HG03066 (cell line): ENCODE measurements at regions not wholly inside any gene's neighbourhood (a gene's known extent, or its start where the extent isn't known, plus 50 kb on each side); places are given as distances from the start of the nearest gene placed in this dataset.
"Not testable (repeated sequence)": the region's sequence is repeated elsewhere in the genome, so short reads cannot be mapped to it uniquely, and the experiment has no call there.

ENCODE experiments used
- ATAC-seq: cut with Tn5 transposase; IDR thresholded peaks from one replicate; pipeline ENCODE4 v1.9.1; 2021; ENCODE audit warnings: low read depth; ENCODE audit not compliant: unreplicated experiment

DNA sequence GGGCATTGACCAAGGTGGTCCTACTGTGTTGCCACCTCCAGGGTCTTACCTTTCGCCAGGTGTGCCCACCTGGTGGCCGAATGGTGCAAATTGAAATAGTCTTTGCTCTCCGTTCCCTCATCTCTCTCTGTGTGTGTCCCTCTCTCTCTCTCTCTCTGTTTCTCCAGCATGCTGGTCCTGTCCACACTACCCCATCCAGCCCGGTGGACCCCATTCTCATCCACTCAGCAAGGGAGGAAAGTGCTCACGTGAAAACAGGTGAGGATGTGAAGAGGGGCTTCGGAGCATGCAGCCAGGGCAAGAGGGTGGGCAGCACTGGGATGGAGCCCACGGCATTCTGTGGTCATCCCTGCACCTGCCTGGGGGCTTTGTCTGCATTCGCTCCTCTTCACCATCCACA lies 150.1 kb downstream of the CRLF2 start:
- ATAC-seq: no peak

DNA sequence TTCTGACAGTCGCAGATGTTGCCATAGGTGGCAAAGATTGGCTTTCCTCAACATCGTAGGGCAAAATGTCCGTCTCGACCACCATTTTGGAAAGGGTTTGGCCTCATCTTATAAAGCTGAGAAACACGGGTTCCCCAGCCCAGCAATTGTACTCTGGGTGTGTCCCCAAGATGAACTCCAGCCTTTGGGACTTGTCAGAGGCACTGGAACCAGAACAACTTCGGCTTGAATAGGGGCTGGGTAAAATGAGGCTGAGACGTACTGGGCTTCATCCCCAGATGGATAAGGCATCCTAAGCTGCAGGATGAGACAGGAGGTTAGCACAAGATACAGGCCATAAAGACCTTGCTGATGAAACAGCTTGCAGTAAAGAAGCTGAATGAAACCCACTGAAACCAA lies 151.9 kb downstream of the CRLF2 start:
- ATAC-seq: no peak

DNA sequence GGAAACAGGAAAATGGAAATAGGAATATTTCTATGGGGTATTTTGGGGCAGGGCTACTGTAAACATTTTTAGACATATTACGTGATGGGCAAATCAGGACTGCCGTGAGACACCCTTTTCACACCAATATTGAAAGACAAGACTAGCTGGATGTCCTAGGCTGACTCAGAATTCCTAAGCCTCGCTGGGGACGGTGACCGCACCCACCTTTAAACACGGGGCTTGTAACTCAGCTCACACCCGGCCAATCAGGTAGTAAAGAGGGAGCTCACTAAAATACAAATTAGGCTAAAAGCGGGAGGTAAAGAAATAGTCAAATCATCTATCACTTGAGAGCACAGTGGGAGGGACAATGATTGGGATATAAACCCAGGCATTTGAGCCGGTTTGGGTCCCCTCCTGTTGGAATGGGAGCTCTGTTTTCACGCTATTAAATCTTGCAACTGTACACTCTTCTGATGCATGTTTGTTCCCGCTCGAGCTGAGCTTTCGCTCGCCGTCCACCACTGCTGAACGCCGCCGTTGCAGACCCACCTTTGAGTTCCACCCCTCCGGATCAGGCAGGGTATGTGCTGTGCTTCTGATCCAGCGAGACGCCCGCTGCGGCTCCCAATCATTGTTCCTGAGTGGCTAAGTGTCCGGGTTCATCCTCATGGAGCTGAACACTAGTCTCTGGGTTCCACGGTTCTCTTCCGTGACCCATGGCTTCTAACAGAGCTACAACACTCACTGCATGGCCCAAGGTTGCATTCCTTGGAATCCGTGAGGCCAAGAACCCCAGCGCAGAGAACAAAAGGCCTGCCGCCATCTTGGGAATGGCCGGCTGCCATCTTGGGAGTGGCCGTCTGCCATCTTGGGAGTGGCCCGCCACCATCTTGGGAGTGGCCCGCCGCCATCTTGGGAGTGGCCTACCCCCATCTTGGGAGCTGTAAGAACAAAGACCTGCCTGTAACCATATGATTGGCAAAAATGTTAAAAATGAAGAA lies 152.6 kb downstream of the CRLF2 start:
- ATAC-seq: no peak

DNA sequence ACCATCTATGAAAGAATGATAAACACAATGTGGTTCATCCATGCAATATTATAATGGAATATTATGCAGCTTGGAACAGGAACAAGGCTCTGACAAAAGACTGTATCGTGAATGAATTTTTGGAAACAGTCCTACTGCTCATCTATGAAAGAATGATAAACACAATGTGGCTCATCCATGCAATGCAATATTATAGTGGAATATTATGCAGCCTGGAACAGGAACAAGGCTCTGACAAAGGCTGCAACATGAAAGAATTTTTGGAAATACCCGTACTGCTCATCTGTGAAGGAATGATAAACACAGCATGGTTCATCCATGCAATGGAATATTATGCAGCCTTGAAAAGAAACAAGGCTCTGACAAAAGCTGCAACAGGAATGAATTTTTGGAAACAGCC lies 158.8 kb downstream of the CRLF2 start:
- ATAC-seq: not testable (repeated sequence)

DNA sequence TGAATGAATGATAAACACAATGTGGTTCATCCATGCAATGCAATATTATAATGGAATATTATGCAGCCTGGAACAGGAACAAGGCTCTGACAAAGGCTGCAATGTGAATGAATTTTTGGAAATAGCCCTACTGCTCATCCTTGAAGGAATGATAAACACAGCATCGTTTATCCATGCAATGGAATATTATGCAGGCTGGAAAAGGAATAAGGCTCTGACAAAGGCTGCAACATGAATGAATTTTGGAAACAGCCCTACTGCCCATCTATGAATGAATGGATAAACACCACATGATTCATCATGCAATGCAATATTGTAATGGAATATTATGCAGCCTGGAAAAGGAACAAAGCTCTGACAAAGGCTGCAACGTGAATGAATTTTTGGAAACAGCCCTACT lies 159.4 kb downstream of the CRLF2 start:
- no peak for ATAC-seq

DNA sequence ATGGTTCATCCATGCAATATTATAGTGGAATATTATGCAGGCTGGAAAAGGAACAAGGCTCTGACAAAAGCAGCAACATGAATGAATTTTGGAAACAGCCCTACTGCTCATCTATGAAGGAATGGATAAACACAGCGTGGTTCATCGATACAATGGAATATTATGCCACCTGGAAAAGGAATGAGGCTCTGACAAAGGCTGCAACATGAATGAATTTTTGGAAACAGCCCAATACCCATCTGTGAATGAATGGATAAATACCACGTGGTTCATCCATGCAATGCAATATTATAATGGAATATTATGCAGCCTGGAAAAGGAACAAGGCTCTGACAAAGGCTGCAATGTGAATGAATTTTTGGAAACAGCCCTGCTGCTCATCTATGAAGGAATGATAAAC lies 160.4 kb downstream of the CRLF2 start:
- no peak for ATAC-seq

DNA sequence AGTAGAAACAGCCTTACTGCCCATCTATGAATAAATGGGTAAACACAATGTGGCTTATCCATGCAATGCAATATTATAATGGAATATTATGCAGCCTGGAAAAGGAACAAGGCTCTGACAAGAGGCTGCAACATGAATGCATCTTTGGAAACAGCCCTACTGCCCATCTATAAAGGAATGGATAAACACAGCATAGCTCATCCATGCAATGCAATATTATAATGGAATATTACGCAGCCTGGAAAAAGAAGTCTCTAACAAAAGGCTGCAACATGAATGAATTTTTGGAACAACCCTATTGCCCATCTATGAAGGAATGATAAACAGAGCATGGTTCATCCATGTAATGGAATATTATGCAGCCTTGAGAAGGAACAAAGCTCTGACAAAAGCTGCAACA lies 161.0 kb downstream of the CRLF2 start:
- no peak for ATAC-seq

DNA sequence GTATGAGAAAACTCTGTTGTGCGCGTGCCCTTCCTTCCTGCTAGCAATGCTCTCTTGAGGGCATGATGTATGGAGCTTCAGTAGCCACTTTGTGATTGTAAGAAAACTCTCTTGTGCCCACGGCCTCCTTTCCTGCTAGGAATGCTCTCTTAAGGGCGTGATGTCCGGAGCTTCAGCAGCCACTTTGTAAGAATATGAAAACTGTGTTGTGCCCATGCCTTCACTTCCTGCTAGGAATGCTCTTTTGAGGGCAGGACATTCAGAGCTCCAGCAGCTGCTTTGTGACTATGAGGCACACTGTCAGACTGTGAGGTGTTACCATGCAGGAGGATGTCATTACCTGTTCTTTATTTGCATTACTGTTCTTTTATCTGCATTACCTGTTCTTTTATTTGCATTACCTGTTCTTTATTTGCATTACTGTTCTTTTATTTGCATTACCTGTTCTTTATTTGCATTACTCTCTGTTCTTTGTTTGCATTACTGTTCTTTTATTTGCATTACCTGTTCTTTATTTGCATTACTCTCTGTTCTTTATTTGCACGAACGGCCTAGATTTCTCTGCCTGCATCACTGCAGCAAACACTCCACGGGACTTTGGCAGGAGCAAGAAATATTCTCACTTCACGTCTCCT lies 166.7 kb downstream of the CRLF2 start:
- ATAC-seq: no peak

DNA sequence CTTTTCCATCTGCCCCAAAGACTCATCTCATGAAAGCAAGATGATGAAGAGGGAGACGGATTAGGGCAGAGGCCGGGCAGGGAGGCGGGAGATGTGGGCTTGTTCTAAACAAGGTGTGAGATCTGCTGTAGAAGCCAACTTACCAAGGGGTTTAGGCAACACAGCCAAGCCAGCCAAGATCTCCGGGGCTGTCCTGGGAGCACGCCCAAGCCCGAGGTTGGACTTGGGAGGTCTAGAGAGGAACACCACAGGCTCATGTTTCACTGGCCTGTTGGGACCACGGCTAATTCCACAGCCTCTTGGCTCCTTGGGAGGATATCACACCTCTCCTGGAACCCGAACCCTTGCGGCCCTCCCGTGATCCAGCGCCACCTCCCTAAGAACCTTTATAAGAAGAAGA lies 171.4 kb downstream of the CRLF2 start:
- ATAC-seq: no peak

DNA sequence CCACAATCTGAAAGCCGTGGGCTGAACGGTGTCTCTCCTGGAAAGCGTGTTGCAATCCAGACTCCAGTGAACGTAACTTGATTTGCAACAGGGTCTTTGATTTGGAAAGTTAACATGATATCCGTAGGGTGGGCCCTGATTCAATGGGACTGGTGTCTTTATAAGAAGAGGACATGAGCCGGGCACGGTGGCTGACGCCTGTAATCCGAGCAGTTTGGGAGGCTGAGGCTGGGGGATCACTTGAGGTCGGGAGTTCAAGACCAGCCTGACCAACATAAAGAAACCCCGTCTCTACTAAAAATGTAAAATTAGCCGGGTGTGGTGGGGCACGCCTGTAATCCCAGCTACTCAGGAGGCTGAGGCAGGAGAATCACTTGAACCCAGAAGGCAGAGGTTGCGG lies 176.5 kb downstream of the CRLF2 start:
- ATAC-seq: not testable (repeated sequence)

DNA sequence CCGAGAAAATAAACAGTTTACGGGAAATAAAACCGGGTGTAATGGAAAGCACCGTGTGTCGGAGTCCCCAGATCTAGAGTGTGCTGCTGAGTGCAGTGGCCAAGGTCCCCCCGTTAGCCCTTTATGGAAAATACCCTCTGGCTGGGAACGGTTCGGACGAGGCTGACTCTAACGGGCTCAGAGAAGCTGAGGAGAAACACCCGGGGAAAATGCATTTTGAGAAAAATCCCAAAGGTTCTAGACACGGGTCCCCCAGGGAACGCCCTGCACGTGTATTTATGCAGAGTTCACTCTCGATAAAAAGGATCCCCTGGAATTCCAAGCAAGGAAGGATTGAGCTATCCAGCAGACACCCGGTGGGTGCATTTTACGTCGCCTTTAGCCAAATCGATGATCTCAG lies 177.2 kb downstream of the CRLF2 start:
- ATAC-seq: no peak

DNA sequence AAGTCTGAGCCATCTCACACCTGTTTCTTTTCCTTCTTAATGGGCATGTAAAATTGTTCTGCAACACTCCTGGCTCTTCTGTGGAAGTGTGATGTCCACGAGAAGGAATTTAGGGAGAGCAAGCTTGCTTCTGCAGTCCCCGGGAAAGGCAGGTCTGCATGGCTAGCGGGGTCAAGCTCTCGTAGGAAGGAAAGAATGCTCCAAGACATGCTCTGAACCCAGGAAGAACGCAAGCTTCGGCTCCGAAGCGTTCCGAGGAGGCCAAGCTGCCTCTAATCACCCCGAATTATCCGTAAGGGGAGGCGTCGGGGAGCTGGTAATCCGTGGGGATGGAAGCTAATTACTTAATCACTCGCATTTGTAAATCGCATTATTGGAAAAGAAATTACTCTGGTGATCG lies 177.7 kb downstream of the CRLF2 start:
- ATAC-seq: no peak

DNA sequence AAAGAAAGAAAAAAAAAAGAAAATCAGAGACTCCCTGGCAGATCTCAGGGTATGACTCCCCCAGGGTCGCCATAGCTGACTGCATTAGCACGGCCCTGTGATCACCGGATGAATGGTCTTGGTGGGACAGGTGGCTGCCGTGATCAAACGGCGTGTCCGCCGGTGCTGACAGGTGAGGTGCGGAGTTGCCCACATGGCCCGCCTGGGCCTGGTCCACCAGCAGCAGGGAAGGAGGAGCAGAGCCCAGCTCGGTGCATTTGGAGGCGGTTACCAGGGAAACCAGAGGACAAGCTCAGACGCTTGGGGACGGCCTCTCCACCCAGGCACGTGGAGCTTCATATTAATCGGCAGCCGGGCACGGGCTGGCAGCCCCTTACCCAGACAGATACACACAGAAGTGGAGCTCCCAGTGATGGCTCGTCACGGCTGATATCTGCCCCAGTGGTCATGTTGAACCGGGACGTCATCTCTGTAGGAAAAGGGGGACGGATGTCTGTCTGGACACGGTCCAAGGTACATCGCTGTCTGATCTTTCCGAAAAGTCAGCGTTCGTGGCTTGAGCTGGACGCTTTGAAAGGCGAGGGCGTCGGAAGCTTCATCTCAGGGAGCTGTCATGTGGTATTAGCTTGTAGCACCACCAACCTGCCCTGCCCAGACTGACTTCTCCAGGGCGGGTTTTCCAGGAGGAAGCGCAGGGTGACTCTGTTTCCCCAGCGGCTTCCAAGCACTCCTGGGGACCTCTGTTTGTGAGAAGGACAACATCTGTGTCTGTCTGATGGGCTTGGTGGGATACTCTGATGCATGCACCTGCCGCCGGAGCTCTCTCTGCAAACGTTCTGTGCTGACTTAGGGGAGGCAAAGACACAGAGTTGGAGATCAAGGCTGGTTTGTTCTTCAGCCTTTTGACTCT lies 180.7 kb downstream of the CRLF2 start:
- ATAC-seq: no peak

DNA sequence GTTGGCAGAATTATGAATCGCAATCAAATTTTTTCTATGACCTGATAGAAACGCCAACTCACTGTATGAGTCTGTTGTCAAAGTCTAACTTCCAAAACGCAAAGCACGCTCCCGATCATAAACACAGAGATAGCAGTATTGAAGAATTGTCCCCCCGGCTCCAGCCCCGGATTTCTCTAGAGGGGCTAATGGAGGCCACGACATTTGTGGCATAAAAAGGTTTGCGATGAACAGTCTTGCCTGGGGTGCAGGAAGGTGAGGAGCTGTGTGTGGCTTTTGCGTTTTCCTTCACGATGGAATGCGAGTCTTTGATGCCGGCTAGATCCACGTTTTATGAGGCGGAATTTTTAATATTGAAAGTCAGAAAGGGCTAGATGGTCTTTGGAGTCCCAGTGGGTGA lies 183.0 kb downstream of the CRLF2 start:
- ATAC-seq: no peak

DNA sequence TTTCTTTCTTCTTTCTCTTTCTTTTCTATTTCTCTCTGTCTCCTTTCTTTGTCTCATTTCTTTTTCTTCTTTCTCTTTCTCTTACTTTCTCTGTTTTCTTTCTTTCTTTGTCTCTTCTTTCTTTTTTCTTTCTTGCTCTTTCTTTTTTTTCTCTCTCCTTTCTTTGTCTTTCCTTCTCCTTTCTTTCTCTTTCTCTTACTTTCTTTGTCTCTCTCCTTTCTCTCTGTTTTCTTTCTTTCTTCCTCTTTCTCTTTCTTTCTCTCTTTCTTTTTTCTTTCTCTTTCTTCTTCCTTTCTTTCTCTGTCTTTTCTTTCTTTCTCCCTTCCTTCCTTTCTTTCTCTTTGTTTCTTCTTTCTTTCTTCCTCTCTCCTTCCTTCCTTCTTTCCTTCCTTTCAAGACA lies 184.8 kb downstream of the CRLF2 start:
- ATAC-seq: no peak

DNA sequence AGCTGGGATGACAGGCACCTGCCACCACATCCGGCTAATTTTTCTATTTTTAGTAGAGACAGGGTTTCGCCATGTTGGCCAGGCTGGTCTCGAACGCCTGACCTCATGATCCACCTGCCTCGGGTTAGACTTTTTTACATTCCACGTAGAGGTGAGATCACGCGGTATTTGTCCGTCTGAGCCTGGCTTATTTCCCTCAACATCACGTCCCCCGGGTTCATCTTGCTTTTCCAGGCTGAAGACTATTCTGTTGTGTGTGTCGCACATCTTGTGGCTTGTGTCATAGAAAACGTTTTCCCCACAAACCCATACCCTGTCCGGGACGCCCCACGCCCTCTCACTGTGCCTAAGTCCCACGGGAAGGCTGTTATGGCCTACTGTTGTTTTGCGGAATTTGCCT lies 185.3 kb downstream of the CRLF2 start:
- ATAC-seq: no peak

DNA sequence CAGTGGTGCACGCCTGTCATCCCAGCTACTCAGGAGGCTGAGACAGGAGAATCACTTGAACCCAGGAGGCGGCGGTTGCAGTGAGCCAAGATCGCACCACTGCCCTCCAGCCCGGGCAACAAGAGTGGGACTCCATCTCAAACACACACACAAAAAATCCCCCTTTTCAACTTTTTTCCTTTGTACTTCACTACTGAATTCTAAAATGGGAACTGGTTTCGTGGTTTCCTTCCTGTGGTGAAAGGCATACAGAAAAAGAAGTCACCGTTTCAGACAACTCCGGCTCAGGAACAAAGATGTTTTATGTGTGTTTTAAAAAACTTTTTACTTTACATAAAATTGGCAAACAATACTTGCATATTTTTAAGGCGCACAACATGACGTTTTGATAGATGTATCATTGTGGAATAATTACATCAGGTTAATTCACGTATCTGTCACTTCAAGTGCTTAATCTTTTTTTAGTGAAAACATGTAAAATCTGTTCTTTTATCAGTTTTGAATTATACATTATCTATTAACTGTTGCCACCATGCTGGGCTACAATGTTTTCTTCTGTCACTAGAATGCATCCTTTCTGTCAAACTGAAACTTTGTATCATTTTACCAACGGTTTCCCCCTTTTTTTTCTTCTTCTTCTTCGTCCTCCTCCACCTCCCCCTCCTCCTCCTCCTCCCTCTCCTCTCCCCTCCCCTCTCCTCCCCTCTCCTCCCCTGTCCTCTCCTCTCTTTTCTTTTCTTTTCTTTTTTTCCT lies 186.0 kb downstream of the CRLF2 start:
- peak; percentile 68 for ATAC-seq

DNA sequence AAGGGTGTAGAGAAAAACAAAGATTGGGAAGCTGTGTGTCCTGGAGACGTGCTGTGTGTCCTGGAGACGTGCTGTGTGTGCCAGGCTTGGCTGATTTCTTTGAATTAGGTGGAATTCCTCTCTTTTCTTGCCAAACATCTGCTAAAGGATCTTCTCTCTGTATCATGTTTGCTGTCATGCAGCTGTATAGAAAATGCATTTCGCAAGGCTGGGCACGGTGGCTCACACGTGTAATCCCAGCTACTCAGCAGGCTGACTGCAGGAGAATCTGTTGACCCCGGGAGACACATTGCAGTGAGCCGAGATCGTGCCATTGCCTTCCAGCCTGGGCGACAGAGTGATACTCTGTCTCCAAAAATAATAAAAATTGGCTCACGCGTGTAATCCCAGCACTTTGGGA lies 187.0 kb downstream of the CRLF2 start:
- ATAC-seq: no peak

DNA sequence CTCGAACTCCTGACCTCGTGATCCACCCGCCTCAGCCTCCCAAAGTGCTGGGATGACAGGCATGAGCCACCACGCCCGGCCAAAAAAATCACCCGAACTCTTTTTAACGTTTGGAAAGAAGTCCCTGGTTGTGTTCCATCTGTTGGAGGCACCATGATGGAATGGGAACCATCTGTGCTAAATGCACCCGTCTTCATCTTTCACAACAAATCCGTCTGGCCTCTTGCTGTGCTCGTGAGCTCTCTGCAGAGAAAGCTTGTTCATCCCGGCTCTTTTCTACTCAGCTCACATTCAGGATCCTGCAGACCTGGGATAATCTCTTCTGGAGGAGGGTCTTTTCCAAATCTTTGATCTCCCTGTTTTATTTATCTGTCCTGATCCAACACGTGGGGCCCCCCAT lies 188.8 kb downstream of the CRLF2 start:
- ATAC-seq: no peak

DNA sequence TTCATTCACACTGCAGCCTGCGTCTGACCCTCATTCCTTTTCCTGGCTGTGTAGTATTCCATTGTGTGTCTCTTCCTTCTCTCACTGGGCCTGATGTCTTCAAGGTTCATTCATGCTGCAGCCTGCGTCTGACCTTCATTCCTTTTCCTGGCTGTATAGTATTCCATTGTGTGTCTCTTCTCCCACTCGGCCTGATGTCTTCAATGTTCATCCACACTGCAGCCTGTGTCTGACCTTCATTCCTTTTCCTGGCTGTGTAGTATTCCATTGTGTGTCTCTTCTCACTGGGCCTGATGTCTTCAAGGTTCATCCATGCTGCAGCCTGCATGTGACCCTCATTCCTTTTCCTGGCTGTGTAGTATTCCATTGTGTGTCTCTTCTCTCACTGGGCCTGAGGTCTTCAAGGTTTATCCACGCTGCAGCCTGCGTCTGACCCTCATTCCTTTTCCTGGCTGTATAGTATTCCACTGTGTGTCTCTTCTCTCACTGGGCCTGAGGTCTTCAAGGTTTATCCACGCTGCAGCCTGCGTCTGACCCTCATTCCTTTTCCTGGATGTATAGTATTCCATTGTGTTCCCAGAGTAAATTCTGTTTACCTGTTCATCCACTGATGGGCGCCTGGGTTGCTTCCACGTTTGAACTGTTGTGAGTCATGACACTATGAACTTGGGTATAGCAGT lies 191.0 kb downstream of the CRLF2 start:
- not testable (repeated sequence) for ATAC-seq
